IMR-90 (cell line): ENCODE measurements at regions not wholly inside any gene's neighbourhood (a gene's known extent, or its start where the extent isn't known, plus 50 kb on each side); places are given as distances from the start of the nearest gene placed in this dataset.

ENCODE experiments used
- ATAC-seq: fragments of 200-7000 bp; cut with Tn5 transposase; 2 replicates; pipeline ENCODE4 v1.9.1; 2020; ENCODE audit warnings: low read depth, mild to moderate bottlenecking, moderate library complexity
- BruUV-seq: library from RNA; stranded (reverse); fragments of 400-500 nt; replicated peaks from 2 replicates; lab custom pipeline; 2021; lab: Mats Ljungman, UMichigan
- CTCF ChIA-PET: fragments of 300-600 bp; formaldehyde crosslinking; extraction: SDS; loops from one replicate; lab custom pipeline; 2021; ENCODE audit warnings: antibody characterized with exemption; lab: Yijun Ruan, JAX
- POLR2A ChIA-PET: fragments of 300-600 bp; sonication (Branson Sonifier 250); formaldehyde crosslinking; loops from one replicate; lab custom pipeline; 2022; ENCODE audit warnings: antibody characterized with exemption; ENCODE audit not compliant: unreplicated experiment; lab: Charles Lee
- DNase-seq: peaks from one replicate; pipeline ENCODE4 v3.0.0; 2013
- H2AFZ ChIP-seq: replicated peaks from 2 replicates; pipeline ENCODE3; 2013; ENCODE audit warnings: low read length, mild to moderate bottlenecking; ENCODE audit not compliant: poor library complexity
- H2AK5ac ChIP-seq: 2 replicates; pipeline ENCODE4 v1.6.1; 2013; ENCODE audit warnings: low read depth, low read length, inconsistent platforms
- H2AK9ac ChIP-seq: replicated peaks from 2 replicates; pipeline ENCODE3; 2013; ENCODE audit warnings: mild to moderate bottlenecking, low read depth, low read length, moderate library complexity; ENCODE audit not compliant: poor library complexity
- H2BK120ac ChIP-seq: 2 replicates; pipeline ENCODE4 v1.6.1; 2013; ENCODE audit warnings: low read depth, low read length, inconsistent platforms
- H2BK15ac ChIP-seq: 3 replicates; pipeline ENCODE4 v1.6.1; 2013; ENCODE audit warnings: low read depth, low read length, inconsistent platforms
- H2BK20ac ChIP-seq: 2 replicates; pipeline ENCODE4 v1.6.1; 2013; ENCODE audit warnings: low read depth, mild to moderate bottlenecking, inconsistent platforms, low read length, moderate library complexity
- H2BK5ac ChIP-seq: 2 replicates; pipeline ENCODE4 v1.6.1; 2013; ENCODE audit warnings: mild to moderate bottlenecking, low read depth, low read length, inconsistent platforms; ENCODE audit not compliant: poor library complexity, severe bottlenecking
- H3K14ac ChIP-seq: replicated peaks from 2 replicates; pipeline ENCODE4 v1.6.1; 2013; ENCODE audit warnings: low read depth, low read length, inconsistent platforms
- H3K18ac ChIP-seq: 2 replicates; pipeline ENCODE4 v1.6.1; 2013; ENCODE audit warnings: low read depth, low read length, control low read depth
- H3K23ac ChIP-seq: 2 replicates; pipeline ENCODE4 v1.6.1; 2013; ENCODE audit warnings: low read depth, low read length, inconsistent platforms
- H3K27ac ChIP-seq: 2 replicates; pipeline ENCODE4 v1.5.1; 2013; ENCODE audit warnings: mild to moderate bottlenecking, control low read depth, low read length; ENCODE audit not compliant: insufficient read depth
- H3K27me3 ChIP-seq: 2 replicates; pipeline ENCODE4 v1.6.1; 2013; ENCODE audit warnings: low read length; ENCODE audit not compliant: control insufficient read depth, insufficient read depth
- H3K36me3 ChIP-seq: 2 replicates; pipeline ENCODE4 v1.6.1; 2013; ENCODE audit warnings: low read length, mixed read lengths; ENCODE audit not compliant: control insufficient read depth, insufficient read depth
- H3K4ac ChIP-seq: 2 replicates; pipeline ENCODE4 v1.6.1; 2013; ENCODE audit warnings: low read depth, low read length, inconsistent platforms
- H3K4me1 ChIP-seq: 2 replicates; pipeline ENCODE4 v1.6.1; 2013; ENCODE audit warnings: low read length, mixed read lengths; ENCODE audit not compliant: control insufficient read depth, insufficient read depth
- H3K4me2 ChIP-seq: 2 replicates; pipeline ENCODE4 v1.6.1; 2013; ENCODE audit warnings: low read depth, mild to moderate bottlenecking, control low read depth, low read length, moderate library complexity
- H3K4me3 ChIP-seq: 2 replicates; pipeline ENCODE4 v1.5.1; 2013; ENCODE audit warnings: low read depth, mild to moderate bottlenecking, control low read depth, low read length, moderate library complexity; ENCODE audit not compliant: insufficient read depth
- H3K56ac ChIP-seq: 2 replicates; pipeline ENCODE4 v1.6.1; 2013; ENCODE audit warnings: low read length, inconsistent platforms; ENCODE audit not compliant: insufficient read depth; ENCODE audit errors: extremely low read depth
- H3K79me1 ChIP-seq, 2 experiments: 2 replicates each; pipeline ENCODE4 v1.6.1; 2013; ENCODE audit warnings: low read length in 2 of 2, inconsistent platforms in 1 of 2, low read depth in 1 of 2
- H3K9ac ChIP-seq: 2 replicates; pipeline ENCODE4 v1.6.1; 2013; ENCODE audit warnings: low read depth, low read length, control low read depth
- H3K9me1 ChIP-seq: 2 replicates; pipeline ENCODE4 v1.6.1; 2013; ENCODE audit warnings: low read length, inconsistent platforms; ENCODE audit not compliant: insufficient read depth
- H3K9me3 ChIP-seq: 2 replicates; pipeline ENCODE4 v1.6.1; 2013; ENCODE audit warnings: low read length; ENCODE audit not compliant: control insufficient read depth, insufficient read depth
- H4K20me1 ChIP-seq: 2 replicates; pipeline ENCODE4 v1.6.1; 2013; ENCODE audit warnings: low read length, inconsistent platforms; ENCODE audit not compliant: insufficient read depth
- H4K5ac ChIP-seq: 2 replicates; pipeline ENCODE4 v1.6.1; 2013; ENCODE audit warnings: mild to moderate bottlenecking, low read depth, low read length, control low read depth
- H4K8ac ChIP-seq, 2 experiments: 2 replicates each; pipeline ENCODE4 v1.6.1; 2013; ENCODE audit warnings: low read depth in 2 of 2, low read length in 2 of 2, control low read depth in 1 of 2, inconsistent platforms in 1 of 2
- H4K91ac ChIP-seq: 2 replicates; pipeline ENCODE4 v1.6.1; 2013; ENCODE audit warnings: low read depth, low read length, inconsistent platforms; ENCODE audit not compliant: insufficient read depth
- BHLHE40 ChIP-seq: fragments of 150-350 bp; IDR thresholded peaks from 2 replicates; pipeline ENCODE4 v1.6.1; 2016; ENCODE audit warnings: mild to moderate bottlenecking, low read depth, low read length
- MAZ ChIP-seq: IDR thresholded peaks from 2 replicates; pipeline ENCODE4 v1.6.1; 2012; ENCODE audit warnings: low read depth, mild to moderate bottlenecking, low read length, improper control_type of control experiment, moderate library complexity, borderline replicate concordance
- RAD21 ChIP-seq: IDR thresholded peaks from 2 replicates; pipeline ENCODE4 v1.6.1; 2012; ENCODE audit warnings: low read length, improper control_type of control experiment
- SMC3 ChIP-seq: fragments of 150-350 bp; IDR thresholded peaks from 2 replicates; pipeline ENCODE4 v1.6.1; 2016; ENCODE audit warnings: low read depth, mild to moderate bottlenecking, antibody characterized with exemption, low read length, moderate library complexity
- WGBS, 2 experiments: methylation state at CpG; one replicate each; pipeline versions ENCODE4 v1.1.5 to v1.1.7; 2013; ENCODE audit warnings: missing lambda C conversion rate in 2 of 2; ENCODE audit not compliant: insufficient read length in 1 of 2; ENCODE audit errors: extremely low coverage in 2 of 2; 5-methylcytosine and 5-hydroxymethylcytosine counted together
- dilution Hi-C: fragments of 300-500 bp; cut with HindIII; formaldehyde crosslinking; loops from one replicate; pipeline ENCODE4 v1.14.3; 2018; ENCODE audit warnings: low sequenced_read_pairs; ENCODE audit not compliant: unreplicated experiment
- in situ Hi-C: fragments of 300-500 bp; cut with MboI; formaldehyde crosslinking; loops from 3 replicates; pipeline ENCODE4 v1.14.3; 2019; ENCODE audit warnings: low sequenced_read_pairs, inconsistent platforms, mixed read lengths
- intact Hi-C: fragments of 100-400 bp; cut with micrococcal nuclease; formaldehyde crosslinking; loops from 2 replicates; pipeline ENCODE4 v1.10.0; 2022

DNA sequence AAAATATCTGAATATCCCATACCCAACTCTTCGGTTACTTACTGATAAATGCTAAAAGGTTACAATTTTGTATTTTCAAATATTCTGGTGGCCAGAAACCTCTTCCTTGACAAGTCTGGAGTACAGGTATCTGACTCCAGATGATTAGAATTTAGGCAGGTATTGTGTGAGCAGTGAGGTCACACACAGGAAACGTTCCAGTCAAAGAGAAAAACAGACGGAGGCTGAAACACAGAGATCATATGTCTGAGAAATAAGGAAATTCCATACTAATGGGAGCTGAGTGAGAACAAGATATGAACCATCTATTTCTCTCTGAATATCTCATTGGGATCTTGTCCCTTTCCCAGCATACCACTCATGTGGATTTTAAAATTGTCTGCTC lies 89.4 kb upstream of the IGLL5 start:
- Histone ChIP-seq H3K36me3 (no peaks in the 10 kb centered on the region), H2AFZ (no peak overlapping the region), H3K9ac (no peak overlapping the region), H4K20me1 (no peaks in the 10 kb centered on the region), H2AK5ac (no peak overlapping the region), H3K79me1 (no peaks in the 10 kb centered on the region), H3K14ac (no peak overlapping the region), H2BK120ac (no peak overlapping the region), H3K9me3 (no peaks in the 10 kb centered on the region), H2BK5ac (no peak overlapping the region), H3K9me1 (no peaks in the 10 kb centered on the region), H3K27ac (no peak overlapping the region), H4K8ac (no peak overlapping the region), H4K91ac (no peak overlapping the region), H2AK9ac (no peak overlapping the region), H3K56ac (no peak overlapping the region), H3K4ac (no peak overlapping the region), H2BK15ac (no peak overlapping the region), H3K27me3 (peaks cover 1% of the 10 kb centered on the region; the same call in 1 of the 2 replicates), H3K4me1 (no peaks in the 10 kb centered on the region), H3K23ac (no peak overlapping the region), H4K5ac (no peak overlapping the region), H3K4me2 (no peak overlapping the region), H3K18ac (no peak overlapping the region), H3K4me3 (no peak overlapping the region), H2BK20ac (no peak overlapping the region)
- intact Hi-C loops (no loop called here), dilution Hi-C loops (no loop called here), in situ Hi-C loops (no loop called here)
- no peak for ATAC-seq
- POLR2A ChIA-PET, result no interaction called here
- 0% methylated on average over 1 of the region's 3 CpGs; no CpG with 5 or more reads in 1 of the 2 experiments for WGBS, 2 experiments
- DNase-seq, result no peak
- BruUV-seq, result no TSS peak
- CTCF ChIA-PET, result interaction anchor here (1.2 kb wide), 1 partner anchor 12 kb away, joined by 3 read pairs; no protein-coding TSS in a partner anchor
- no peak for TF ChIP-seq RAD21
- no peak for TF ChIP-seq SMC3
- no peak for TF ChIP-seq BHLHE40
- TF ChIP-seq MAZ, result no peak
